ENCODE measurements at regions not wholly inside any gene's neighbourhood (a gene's known extent, or its start where the extent isn't known, plus 50 kb on each side); places are given as distances from the start of the nearest gene placed in this dataset.

DNA sequence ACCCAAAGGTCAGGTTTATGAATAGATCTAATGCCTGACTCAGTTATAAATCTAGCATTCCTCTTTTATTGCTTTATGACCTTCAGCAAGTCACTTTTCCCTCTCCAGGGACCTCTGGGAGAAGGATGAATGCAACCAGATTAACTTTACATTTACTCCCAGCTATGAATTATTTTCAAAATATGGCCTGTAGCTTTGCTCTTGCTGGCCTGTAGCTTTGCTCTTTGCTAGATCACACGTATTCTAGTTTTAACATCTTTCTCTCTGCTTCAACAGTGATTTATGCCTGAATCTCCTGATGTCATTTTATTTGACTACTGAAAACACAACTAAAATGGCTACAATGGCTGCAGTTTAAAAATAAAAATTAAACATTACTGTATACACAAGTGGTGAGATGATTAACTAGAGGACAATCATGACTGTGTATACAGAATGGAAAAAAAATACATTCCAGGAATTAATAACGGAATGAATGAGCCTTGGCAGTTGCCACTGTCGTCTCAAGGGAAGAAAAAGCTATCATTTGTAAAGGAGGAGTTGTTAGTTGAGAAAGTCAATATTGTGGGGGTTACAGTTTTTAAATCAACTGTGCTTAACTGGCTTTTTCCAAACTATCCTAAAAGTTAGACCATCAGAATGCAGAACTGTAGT is 434.5 kb upstream of the GOT2 start:
- TF ChIP-seq, protein P1, sequence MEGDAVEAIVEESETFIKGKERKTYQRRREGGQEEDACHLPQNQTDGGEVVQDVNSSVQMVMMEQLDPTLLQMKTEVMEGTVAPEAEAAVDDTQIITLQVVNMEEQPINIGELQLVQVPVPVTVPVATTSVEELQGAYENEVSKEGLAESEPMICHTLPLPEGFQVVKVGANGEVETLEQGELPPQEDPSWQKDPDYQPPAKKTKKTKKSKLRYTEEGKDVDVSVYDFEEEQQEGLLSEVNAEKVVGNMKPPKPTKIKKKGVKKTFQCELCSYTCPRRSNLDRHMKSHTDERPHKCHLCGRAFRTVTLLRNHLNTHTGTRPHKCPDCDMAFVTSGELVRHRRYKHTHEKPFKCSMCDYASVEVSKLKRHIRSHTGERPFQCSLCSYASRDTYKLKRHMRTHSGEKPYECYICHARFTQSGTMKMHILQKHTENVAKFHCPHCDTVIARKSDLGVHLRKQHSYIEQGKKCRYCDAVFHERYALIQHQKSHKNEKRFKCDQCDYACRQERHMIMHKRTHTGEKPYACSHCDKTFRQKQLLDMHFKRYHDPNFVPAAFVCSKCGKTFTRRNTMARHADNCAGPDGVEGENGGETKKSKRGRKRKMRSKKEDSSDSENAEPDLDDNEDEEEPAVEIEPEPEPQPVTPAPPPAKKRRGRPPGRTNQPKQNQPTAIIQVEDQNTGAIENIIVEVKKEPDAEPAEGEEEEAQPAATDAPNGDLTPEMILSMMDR (conservative IDR thresholded peaks at IDR 0.05; ENCODE audit: control insufficient read depth, insufficient read depth, low read depth, low read length) = no peak
- H3K4me3 ChIP-seq (ENCODE audit: control insufficient read depth, low read depth, low read length) = no peak overlapping the region
- DNase-seq (ENCODE audit: low read depth) = no peak

DNA sequence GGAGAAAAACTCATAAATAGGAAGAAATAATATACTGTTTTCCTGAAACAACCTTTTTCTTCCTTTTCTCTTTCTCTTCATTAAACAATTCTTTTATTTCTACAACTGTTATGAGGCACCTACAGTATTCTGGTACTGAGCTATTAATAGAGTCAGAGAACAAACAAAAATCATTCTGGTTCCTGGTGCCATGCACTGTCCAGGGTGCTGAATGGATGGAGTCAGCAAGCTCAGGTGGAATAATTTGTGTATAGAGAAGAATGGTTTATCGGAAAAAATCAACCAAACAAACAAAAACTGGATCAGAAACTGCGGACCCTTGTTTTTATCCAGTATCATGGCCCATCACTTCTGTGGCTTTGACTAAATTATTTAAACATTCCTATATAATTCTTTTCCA is 430.3 kb upstream of the GOT2 start:
- H3K4me3 ChIP-seq (ENCODE audit: control insufficient read depth, low read depth, low read length) = no peak overlapping the region
- no peak for DNase-seq (ENCODE audit: low read depth)
- TF ChIP-seq, protein P1 (conservative IDR thresholded peaks at IDR 0.05; ENCODE audit: control insufficient read depth, insufficient read depth, low read depth, low read length) = no peak

DNA sequence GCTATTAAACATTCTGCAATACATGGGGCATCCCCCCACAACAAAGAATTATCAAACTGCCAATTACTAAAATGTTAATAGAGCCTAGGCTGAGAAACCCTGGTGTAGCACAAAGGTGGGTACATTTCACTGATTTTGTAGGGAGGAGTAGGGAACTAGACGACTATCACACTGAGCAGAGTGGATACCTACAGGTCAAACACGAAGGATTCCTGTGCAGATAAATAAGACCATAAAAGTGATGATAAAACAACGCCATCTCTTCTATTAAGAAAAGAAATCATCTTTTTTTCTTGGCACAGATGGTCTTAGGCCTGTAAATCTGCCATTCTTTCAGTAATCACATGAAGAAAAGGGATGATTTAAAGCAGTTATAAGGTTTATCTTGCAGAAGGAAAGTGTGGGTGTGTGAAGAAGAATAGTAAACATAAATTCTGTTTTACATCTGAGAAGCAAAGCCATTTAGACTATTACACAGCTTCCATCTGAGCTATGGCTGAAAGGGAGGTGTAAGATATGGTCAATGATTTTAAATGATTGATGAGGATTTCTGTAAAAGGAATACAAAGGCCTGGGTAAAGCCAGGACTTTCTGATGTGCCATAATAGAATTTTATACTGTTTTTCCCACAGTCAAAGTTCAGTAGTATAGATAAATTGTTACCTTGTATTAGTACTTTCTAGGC is 429.4 kb upstream of the GOT2 start:
- no peak overlapping the region for H3K4me3 ChIP-seq (ENCODE audit: control insufficient read depth, low read depth, low read length)
- TF ChIP-seq, protein P1 (conservative IDR thresholded peaks at IDR 0.05; ENCODE audit: control insufficient read depth, insufficient read depth, low read depth, low read length) = no peak
- no peak for DNase-seq (ENCODE audit: low read depth)

DNA sequence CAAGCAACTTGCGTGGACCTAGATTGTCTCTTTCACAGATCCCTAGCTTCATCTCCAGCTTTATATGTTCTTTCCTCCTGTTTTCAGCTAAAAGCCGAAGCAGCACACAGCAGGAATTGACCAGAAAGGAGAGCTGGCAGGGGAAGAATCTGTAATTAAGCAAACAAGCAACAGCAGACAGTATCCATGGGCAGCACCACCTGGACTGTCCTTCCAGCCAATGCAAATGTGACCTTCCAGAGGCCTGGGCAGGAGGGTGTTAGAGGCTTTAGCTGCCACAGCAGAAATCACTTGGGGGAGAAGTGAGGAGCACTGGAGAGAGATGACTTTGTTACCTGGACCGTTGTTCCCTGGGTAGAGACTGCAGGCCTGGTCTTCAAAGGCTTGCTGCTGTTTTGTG is 427.6 kb upstream of the GOT2 start:
- no peak for DNase-seq (ENCODE audit: low read depth)
- TF ChIP-seq, protein P1 (conservative IDR thresholded peaks at IDR 0.05; ENCODE audit: control insufficient read depth, insufficient read depth, low read depth, low read length) = no peak
- no peak overlapping the region for H3K4me3 ChIP-seq (ENCODE audit: control insufficient read depth, low read depth, low read length)

DNA sequence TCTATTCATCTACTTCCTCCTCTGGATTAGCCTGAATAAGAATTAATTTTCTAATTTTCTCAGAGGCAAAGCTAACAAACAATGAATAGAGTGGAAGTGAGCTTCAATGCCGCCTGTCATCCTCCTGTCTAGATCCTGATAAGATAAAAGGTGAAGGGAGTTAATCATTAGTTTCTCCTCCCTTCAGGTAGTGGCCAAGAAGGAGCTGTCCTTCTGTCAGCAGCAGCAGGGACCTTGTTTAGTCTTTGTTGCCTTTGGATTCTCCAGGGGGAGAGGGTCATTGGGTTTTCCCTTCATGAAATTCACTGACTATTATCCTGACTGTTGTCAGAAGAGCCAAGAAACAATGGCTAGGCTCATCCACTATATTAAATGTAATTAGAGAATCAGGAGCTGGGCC is 420.2 kb upstream of the GOT2 start:
- DNase-seq (ENCODE audit: low read depth) = no peak
- H3K4me3 ChIP-seq (ENCODE audit: control insufficient read depth, low read depth, low read length) = no peak overlapping the region
- TF ChIP-seq, protein P1 (conservative IDR thresholded peaks at IDR 0.05; ENCODE audit: control insufficient read depth, insufficient read depth, low read depth, low read length) = no peak

DNA sequence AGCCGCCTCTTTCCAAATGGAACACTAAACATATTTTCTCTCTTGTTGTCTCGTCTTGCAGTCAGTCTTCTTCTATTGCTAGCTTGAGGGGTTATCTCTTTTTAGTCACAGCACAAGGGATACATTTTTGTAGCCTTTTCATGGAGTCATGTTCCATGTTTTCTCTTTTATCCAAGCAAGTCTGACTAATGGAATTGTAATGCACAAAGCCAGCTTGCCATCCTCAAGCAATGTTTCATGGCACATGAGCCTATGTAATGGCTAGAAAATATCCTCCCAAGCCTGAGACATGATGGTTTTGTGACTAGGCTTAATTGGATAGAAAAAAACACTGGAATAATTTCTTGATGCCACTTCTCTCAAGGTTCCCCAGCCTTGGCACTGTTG is 414.6 kb upstream of the GOT2 start:
- TF ChIP-seq, protein P1 (conservative IDR thresholded peaks at IDR 0.05; ENCODE audit: control insufficient read depth, insufficient read depth, low read depth, low read length) = no peak
- H3K4me3 ChIP-seq (ENCODE audit: control insufficient read depth, low read depth, low read length) = no peak overlapping the region
- DNase-seq (ENCODE audit: low read depth) = no peak
